ENCODE measurements at regions not wholly inside any gene's neighbourhood (a gene's known extent, or its start where the extent isn't known, plus 50 kb on each side); places are given as distances from the start of the nearest gene placed in this dataset.

GRCh38 chr5:135085936-135086725, 52.1 kb upstream of the PITX1 start:
- DNase-seq, result no peak

GRCh38 chr5:135085133-135085935, 51.3 kb upstream of the PITX1 start:
- no peak for DNase-seq

All from NCI-H187 (cell line).